GM18909 (cell line): ENCODE measurements at regions not wholly inside any gene's neighbourhood (a gene's known extent, or its start where the extent isn't known, plus 50 kb on each side); places are given as distances from the start of the nearest gene placed in this dataset.

ENCODE experiments used
- ATAC-seq: cut with Tn5 transposase; IDR thresholded peaks from one replicate; pipeline ENCODE4 v1.9.1; 2021; ENCODE audit warnings: mild to moderate bottlenecking; ENCODE audit not compliant: unreplicated experiment, poor library complexity

DNA sequence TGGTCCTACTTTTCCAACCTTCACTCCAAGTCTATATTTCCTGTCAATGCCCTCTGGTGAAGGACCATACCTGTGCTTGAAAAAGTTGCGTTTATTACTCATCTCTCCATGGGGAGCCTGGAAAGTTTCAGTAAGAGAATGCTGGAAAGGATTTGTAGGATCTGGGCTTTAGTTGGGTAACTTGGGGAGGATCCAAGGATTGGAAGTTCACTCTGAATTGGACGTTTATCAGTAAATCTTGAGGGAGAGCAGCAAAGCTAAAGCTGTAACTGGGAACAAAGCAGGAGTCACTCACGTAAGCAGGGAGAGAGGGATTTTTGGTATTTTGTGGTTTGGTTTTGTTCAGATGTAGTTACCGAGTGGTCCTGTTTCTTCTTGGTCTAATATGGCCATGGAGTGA lies 51.4 kb upstream of the NPVF start:
- no peak for ATAC-seq

GRCh38 chr7:25280181-25280580 lies 51.9 kb upstream of the NPVF start:
- no peak for ATAC-seq

- no peak for ATAC-seq
These were observed 53.9 kb upstream of the NPVF start for GRCh38 chr7:25282194-25282593.

GRCh38 chr7:25286756-25287155 lies 58.5 kb upstream of the NPVF start:
- no peak for ATAC-seq

GRCh38 chr7:25287291-25287690 lies 59.0 kb upstream of the NPVF start:
- ATAC-seq: no peak

DNA sequence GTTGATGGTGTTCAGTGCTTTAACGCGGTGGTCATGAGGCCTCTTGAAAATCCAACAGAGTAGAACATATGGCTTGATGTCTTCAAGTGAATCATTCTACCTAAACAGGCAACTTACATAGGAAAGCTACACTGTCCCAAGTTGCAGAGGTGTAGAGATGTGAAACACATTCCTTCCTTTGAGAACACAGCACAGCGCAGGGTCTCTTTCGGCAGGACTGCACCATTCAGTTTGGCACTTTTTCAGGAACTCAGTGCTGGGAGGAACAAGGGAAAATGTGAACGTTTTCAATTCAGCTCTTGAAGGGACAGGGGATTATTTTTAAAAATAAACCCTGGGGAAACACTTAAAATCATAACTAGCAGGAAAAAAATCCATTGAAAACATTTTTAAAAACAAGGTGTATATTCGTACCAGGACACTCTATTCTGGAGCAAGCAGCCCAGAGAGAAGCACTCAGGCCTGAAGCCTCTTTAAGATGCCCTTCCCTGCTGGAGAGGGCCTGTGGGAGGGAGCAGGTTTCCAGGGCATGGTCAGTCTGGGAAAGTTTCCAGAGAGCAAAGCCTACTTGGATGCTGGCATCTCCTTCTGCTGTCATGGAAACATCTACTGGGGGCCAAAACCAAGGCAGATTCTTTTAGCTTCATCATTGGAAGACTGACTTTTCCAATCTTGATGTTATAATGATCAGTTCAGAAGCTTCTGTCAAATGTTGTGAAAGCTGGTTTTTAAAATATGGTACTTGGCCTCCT lies 60.4 kb upstream of the NPVF start:
- no peak for ATAC-seq

GRCh38 chr7:25289518-25289917 lies 61.2 kb upstream of the NPVF start:
- ATAC-seq: no peak

DNA sequence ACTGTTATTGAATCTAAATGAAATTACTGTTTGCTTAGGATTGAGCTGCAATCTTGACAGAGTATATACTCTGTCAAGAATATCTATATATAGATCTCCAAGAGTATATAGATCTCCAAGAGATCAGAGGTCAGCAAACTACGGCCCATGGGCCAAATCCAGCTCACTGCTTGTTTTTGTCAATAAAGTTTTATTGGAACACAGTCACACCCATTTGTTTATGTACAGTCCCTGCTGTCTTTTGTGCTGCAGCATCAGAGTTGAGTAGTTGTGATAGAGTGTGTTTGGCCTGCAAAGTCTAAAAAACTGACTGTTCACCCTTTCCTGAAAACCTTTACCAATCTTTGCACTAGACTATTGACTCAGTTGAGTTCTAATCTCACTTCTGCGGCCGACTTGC lies 66.3 kb upstream of the NPVF start:
- ATAC-seq: no peak

DNA sequence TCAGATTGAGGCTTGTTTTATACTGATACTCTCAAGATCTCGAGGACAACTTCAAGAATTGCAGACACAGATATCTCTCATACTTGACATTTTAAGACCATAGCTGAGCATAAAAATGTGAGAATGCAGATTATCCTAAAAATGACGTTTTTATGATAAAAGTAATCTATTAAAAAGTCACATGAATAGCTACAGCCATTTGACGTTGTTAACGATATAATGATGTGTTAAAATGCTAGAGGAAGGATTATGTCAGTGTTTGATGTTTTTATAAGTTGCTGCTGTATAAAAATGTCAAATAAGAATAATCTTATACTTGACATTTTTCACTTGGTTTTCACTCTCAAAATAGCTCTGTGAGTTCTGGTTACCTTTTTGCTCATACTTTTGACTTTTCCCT lies 67.1 kb upstream of the NPVF start:
- no peak for ATAC-seq

GRCh38 chr7:25296086-25296485 lies 67.8 kb upstream of the NPVF start:
- no peak for ATAC-seq

DNA sequence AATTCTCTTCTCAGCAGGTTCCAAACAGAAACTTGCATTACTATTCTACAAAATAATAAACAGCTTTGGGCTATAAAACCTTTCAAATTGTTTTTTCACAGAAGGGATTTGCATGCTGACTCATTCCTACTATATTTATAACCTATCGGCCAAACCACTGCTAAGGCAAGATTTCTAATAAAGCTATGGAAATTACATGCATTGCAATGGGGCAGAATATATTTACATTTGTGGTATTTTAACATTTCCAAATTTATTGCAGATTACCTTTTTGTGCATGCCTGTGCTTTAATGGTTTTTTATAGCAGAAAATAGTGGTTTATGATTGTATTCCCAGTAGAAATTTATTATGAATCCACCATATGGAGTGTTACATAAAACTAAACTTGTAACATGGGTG lies 69.0 kb upstream of the NPVF start:
- ATAC-seq: no peak

DNA sequence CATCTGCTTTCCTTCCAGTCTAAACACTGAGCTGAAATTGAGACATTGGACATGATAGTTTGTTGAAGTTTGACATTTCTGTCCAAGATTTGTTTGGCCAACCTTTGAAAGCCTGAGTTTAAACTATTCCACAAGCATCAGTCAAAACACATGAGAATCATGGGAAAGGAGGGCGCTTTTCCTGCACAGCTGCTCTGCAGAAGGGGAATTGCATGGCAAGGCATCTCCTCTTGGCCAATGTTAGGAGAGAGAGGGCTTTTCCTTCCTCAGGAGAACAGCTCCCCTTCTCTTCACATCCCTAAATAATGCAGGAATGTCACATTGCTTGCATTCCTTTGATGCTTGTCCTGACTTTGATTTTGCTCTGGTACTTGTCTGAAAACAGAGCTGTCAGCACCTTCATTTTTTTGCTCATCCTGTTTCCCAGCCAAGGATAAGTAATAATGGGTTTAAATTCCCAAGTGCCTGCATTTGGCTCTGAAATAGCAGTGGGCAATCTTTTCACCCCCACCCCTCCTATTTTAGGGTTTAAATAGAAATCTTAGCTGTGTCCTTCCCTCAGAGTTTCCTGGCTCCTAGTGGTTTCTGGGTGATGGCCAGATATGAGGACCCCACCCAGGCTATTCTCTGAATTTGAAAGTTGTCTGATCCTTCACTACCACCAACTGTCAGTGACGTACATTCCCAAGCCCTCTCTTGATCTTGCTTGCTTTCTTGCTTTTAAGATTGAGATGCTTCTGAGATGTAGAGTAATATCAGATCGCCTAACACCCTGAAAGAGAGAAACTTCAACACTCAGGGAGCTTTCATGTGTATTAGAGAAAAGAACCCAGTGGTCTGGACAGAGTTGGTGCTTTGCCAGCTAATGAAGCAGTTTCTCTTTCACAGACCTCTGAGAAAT lies 75.2 kb upstream of the NPVF start:
- no peak for ATAC-seq

- no peak for ATAC-seq
These were observed 76.4 kb upstream of the NPVF start for GRCh38 chr7:25304691-25305090.

DNA sequence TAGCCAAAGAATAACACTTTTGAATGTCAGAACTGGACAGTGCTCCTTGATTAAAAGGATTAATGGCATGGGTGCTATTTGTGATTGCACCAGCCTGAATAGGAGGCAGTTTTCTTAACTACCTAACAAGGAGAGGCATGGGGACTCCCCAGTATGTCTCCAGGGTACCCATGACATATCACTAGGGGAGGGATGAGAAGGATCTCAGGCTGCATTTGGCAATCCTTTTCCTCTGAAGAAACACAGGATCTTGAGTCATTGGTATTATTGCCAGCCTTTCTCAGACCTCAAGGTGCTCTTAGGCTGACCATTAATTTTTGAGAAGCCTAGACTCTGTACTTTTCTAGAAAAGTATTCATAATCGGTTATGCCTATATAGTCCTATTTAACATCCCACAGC lies 77.5 kb upstream of the NPVF start:
- no peak for ATAC-seq

GRCh38 chr7:25307624-25308023 lies 79.3 kb upstream of the NPVF start:
- no peak for ATAC-seq

DNA sequence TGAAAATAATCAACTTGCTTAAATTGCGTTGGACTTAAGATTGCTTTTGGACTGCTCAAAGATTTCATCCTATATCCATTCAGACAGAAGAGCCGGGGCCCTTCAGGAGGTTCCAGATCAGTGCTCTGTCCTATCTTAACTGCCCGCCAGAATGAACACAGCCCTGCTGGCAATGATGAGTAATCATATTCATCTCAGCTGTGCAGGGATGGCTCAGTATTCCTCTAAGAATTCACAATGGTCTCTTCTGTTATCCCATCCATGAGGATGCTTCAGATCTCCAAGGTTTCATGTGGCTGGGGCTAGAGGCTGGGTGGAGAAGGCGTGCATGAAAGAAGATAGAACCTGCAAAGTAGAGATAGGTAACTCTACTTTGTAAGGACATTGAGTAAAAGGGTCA lies 80.0 kb upstream of the NPVF start:
- ATAC-seq: no peak

GRCh38 chr7:25308906-25309705 lies 80.8 kb upstream of the NPVF start:
- no peak for ATAC-seq

DNA sequence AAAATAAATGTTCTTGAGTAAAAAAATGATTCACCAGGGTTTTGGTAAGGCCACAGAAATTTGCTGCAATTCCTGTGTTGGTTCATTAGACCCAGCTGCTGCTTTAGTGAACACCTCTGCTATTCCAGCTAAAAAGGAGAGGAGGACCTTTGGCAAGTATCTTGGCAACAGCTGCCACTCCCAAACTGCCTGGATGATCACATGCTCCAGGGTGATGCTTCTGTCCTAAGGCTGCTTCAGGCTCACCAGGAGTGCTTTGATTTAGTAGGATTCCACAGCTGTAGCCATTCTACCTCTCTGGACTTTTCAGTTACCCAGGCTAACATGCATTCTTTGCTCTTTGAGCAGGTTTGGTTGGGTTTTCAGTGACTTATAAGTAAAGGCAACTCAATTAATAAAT lies 82.6 kb upstream of the NPVF start:
- ATAC-seq: no peak

DNA sequence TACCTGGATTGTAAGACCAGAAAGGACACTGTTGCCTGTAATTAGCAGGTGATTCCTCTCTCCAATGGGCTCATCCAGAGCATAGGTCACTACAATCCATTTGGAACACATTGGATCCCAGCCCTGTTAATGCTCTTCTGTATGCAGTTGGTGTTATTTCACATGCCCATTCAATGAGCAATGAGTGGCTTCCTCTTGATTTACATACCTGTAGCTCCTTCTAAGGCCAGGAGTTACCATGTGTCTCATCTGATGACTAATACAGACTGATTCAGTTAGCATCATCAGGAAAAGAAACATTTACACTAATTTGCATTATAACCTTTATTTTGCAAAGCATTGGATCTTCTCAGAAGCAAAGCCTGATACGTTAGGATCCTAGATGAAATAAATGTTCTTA lies 83.1 kb upstream of the NPVF start:
- no peak for ATAC-seq

GRCh38 chr7:25312968-25313367 lies 84.7 kb upstream of the NPVF start:
- no peak for ATAC-seq

DNA sequence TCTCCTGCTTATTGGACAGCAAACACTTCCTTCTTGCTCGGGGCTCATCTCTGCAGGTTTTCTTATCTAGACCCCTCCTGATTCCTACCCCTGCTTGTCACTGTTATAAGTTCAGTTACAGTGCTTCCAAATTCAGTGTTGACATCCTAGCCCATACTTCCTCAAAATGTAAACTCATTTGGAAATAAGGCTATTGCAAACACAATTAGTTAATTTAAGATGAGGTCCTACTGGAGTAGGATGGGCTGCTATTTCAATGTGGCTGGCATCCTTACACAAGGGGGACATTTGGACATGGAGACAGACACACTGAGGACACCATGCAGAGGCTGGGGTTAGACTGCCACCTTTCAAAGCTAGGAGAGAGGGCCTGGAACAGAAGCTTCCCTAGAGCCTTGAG lies 85.2 kb upstream of the NPVF start:
- no peak for ATAC-seq
